Right lobe of liver (tissue), 4 donors: ENCODE measurements at regions not wholly inside any gene's neighbourhood (a gene's known extent, or its start where the extent isn't known, plus 50 kb on each side); places are given as distances from the start of the nearest gene placed in this dataset.

Source experiments
- POLR2A ChIP-seq: fragments of 450-650 bp; IDR thresholded peaks from one replicate; pipeline ENCODE4 v1.6.1; 2017; ENCODE audit warnings: antibody characterized with exemption, mild to moderate bottlenecking
- TF ChIP-seq, protein P1 (sequence below), 4 donors: fragments of 200-600 bp in 3 of 4; fragments of 450-650 bp in 1 of 4; IDR thresholded peaks; one replicate each; pipeline versions ENCODE4 v1.5.1 to v1.8.0; 2016 to 2022; ENCODE audit warnings: antibody characterized with exemption in 4 of 4, mild to moderate bottlenecking in 2 of 4
- donor health status: DM: no; HTN: no; CAD: no.
- donor health status: DM: no; HTN: no; CAD: no.
- donor health status: DM: no; HTN: yes; CAD: no.

DNA sequence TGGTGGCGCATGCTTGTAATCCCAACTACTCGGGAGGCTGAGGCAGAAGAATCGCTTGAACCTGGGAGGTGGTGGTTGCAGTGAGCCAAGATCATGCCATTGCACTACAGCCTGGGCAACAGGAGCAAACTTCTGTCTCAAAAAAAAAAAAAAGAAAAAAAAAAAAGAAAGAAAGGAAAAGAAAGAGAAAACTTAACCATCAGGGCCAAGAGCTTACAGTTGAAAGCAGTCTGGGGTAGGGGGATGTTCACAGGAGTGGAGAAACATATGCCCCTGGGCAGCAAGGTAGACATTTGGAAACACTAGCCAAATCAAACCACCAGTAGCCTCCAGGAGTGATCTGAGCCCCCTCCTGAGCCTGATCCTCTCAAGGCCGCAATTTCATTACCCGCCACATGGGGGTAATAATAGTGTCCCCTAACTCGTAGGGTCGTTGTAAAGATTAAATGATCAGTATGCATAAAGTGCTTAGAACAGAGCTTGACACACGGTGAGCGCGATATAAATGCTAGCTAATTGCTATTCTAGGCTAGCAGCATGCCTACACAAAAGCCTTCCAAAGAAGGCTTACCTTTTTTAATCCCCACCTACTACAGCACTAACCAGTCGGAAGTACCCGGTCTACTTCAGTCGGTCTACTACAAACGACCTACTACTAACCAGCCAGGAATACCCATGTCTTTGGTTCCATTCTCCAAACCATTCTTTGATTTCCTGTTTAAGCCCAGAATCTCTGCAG is 274.3 kb upstream of the NEBL start:
- TF ChIP-seq, protein P1, sequence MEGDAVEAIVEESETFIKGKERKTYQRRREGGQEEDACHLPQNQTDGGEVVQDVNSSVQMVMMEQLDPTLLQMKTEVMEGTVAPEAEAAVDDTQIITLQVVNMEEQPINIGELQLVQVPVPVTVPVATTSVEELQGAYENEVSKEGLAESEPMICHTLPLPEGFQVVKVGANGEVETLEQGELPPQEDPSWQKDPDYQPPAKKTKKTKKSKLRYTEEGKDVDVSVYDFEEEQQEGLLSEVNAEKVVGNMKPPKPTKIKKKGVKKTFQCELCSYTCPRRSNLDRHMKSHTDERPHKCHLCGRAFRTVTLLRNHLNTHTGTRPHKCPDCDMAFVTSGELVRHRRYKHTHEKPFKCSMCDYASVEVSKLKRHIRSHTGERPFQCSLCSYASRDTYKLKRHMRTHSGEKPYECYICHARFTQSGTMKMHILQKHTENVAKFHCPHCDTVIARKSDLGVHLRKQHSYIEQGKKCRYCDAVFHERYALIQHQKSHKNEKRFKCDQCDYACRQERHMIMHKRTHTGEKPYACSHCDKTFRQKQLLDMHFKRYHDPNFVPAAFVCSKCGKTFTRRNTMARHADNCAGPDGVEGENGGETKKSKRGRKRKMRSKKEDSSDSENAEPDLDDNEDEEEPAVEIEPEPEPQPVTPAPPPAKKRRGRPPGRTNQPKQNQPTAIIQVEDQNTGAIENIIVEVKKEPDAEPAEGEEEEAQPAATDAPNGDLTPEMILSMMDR (IDR thresholded peaks at IDR 0.05): no peak
- no peak for TF ChIP-seq POLR2A
